CD14-positive monocyte (primary cell): ENCODE measurements at regions not wholly inside any gene's neighbourhood (a gene's known extent, or its start where the extent isn't known, plus 50 kb on each side); places are given as distances from the start of the nearest gene placed in this dataset.

ENCODE experiments used
- DNase-seq, 3 donors: peaks; one replicate each; pipeline ENCODE4 v3.0.0-alpha.2; 2011 to 2022
- H2AFZ ChIP-seq: 2 replicates; pipeline ENCODE4 v1.6.0; 2012; ENCODE audit warnings: mild to moderate bottlenecking, low read depth, low read length, inconsistent platforms; ENCODE audit not compliant: insufficient read depth, poor library complexity, severe bottlenecking
- H3K27ac ChIP-seq, 2 donors: 1 replicate in 1 of 2; 2 replicates in 1 of 2; pipeline ENCODE4 v1.5.1; 2012 to 2013; ENCODE audit warnings: low read length in 2 of 2, control low read depth in 1 of 2, inconsistent platforms in 1 of 2, low read depth in 1 of 2, mild to moderate bottlenecking in 1 of 2
- H3K27me3 ChIP-seq, 2 donors: one replicate each; pipeline versions ENCODE4 v1.6.0 to v1.6.1; 2011 to 2013; ENCODE audit warnings: low read length in 2 of 2; ENCODE audit not compliant: control insufficient read depth in 2 of 2, insufficient read depth in 2 of 2
- H3K36me3 ChIP-seq, 2 donors: replicated peaks in 1 of 2; 1 replicate in 1 of 2; 2 replicates in 1 of 2; pipeline versions ENCODE4 v1.5.1 to v1.6.1; 2012 to 2013; ENCODE audit warnings: low read length in 2 of 2, control low read depth in 1 of 2, inconsistent platforms in 1 of 2, mild to moderate bottlenecking in 1 of 2; ENCODE audit not compliant: insufficient read depth in 2 of 2, control insufficient read depth in 1 of 2
- H3K4me1 ChIP-seq, 2 donors: 1 replicate in 1 of 2; 2 replicates in 1 of 2; pipeline versions ENCODE4 v1.5.1 to v1.6.1; 2012 to 2013; ENCODE audit warnings: low read length in 2 of 2, control low read depth in 1 of 2, inconsistent platforms in 1 of 2, mild to moderate bottlenecking in 1 of 2, moderate library complexity in 1 of 2; ENCODE audit not compliant: insufficient read depth in 2 of 2, control insufficient read depth in 1 of 2
- H3K4me2 ChIP-seq: replicated peaks from 2 replicates; pipeline ENCODE3; 2012; ENCODE audit warnings: low read length, moderate library complexity, mild to moderate bottlenecking; ENCODE audit not compliant: poor library complexity, severe bottlenecking; ENCODE audit errors: extremely low read depth
- H3K4me3 ChIP-seq, 3 experiments: fragments of 200-600 bp in 1 of 3; sonication (generic) in 1 of 3; replicated peaks in 1 of 3; 1 replicate in 2 of 3; 2 replicates in 1 of 3; pipeline ENCODE4 v1.5.1; 2011 to 2013; ENCODE audit warnings: low read length in 3 of 3, mild to moderate bottlenecking in 3 of 3, control low read depth in 2 of 3, low read depth in 2 of 3, inconsistent platforms in 1 of 3, moderate library complexity in 1 of 3
- H3K79me2 ChIP-seq: 2 replicates; pipeline ENCODE4 v1.6.0; 2012; ENCODE audit warnings: mild to moderate bottlenecking, control low read depth, inconsistent platforms, low read length, moderate library complexity; ENCODE audit not compliant: insufficient read depth
- H3K9ac ChIP-seq: 2 replicates; pipeline ENCODE4 v1.6.0; 2017; ENCODE audit warnings: low read length, mild to moderate bottlenecking; ENCODE audit not compliant: insufficient read depth, poor library complexity, severe bottlenecking
- H3K9me3 ChIP-seq, 2 donors: replicated peaks in 1 of 2; 1 replicate in 1 of 2; 2 replicates in 1 of 2; pipeline versions ENCODE4 v1.5.1 to v1.6.1; 2012 to 2013; ENCODE audit warnings: low read length in 2 of 2, control low read depth in 1 of 2; ENCODE audit not compliant: control insufficient read depth in 1 of 2, insufficient read depth in 1 of 2
- H4K20me1 ChIP-seq: 2 replicates; pipeline ENCODE4 v1.6.0; 2012; ENCODE audit warnings: mild to moderate bottlenecking, low read length, control low read depth, moderate library complexity; ENCODE audit not compliant: insufficient read depth
- H3K27ac Mint-ChIP-seq, 7 donors: one replicate each; pipeline ENCODE4 v1.8.0; 2020; ENCODE audit warnings: mild to moderate bottlenecking in 7 of 7, mixed read lengths in 7 of 7, moderate library complexity in 6 of 7, inconsistent platforms in 2 of 7
- H3K27me3 Mint-ChIP-seq, 3 donors: one replicate each; pipeline ENCODE4 v1.8.0; 2021 to 2022; ENCODE audit warnings: low read depth in 3 of 3, mild to moderate bottlenecking in 3 of 3, mixed read lengths in 3 of 3, moderate library complexity in 3 of 3, inconsistent platforms in 1 of 3
- H3K36me3 Mint-ChIP-seq, 2 donors: one replicate each; pipeline ENCODE4 v1.8.0; 2020; ENCODE audit warnings: mixed read lengths in 2 of 2, inconsistent platforms in 1 of 2, mild to moderate bottlenecking in 1 of 2
- H3K4me1 Mint-ChIP-seq: one replicate; pipeline ENCODE4 v1.8.0; 2020; ENCODE audit warnings: mild to moderate bottlenecking, mixed read lengths
- H3K4me3 Mint-ChIP-seq, 2 donors: one replicate each; pipeline ENCODE4 v1.8.0; 2020; ENCODE audit warnings: mild to moderate bottlenecking in 2 of 2, mixed read lengths in 2 of 2, moderate library complexity in 1 of 2
- H3K9me3 Mint-ChIP-seq, 7 donors: one replicate each; pipeline ENCODE4 v1.8.0; 2020 to 2022; ENCODE audit warnings: mixed read lengths in 7 of 7, mild to moderate bottlenecking in 6 of 7, moderate library complexity in 6 of 7, inconsistent platforms in 2 of 7
- WGBS: methylation state at CpG from one replicate; pipeline ENCODE4 v1.1.5; 2013; ENCODE audit warnings: missing lambda C conversion rate; ENCODE audit not compliant: insufficient coverage; 5-methylcytosine and 5-hydroxymethylcytosine counted together
- intact Hi-C, 2 donors: fragments of 100-400 bp; cut with micrococcal nuclease; formaldehyde crosslinking; loops; one replicate each; pipeline versions ENCODE4 v1.15.0 to v1.15.1; 2023
- TF ChIP-seq, protein P1 (sequence below): fragments of 200-600 bp; IDR thresholded peaks from one replicate; pipeline ENCODE4 v1.8.0; 2022; ENCODE audit warnings: antibody characterized with exemption, mild to moderate bottlenecking

DNA sequence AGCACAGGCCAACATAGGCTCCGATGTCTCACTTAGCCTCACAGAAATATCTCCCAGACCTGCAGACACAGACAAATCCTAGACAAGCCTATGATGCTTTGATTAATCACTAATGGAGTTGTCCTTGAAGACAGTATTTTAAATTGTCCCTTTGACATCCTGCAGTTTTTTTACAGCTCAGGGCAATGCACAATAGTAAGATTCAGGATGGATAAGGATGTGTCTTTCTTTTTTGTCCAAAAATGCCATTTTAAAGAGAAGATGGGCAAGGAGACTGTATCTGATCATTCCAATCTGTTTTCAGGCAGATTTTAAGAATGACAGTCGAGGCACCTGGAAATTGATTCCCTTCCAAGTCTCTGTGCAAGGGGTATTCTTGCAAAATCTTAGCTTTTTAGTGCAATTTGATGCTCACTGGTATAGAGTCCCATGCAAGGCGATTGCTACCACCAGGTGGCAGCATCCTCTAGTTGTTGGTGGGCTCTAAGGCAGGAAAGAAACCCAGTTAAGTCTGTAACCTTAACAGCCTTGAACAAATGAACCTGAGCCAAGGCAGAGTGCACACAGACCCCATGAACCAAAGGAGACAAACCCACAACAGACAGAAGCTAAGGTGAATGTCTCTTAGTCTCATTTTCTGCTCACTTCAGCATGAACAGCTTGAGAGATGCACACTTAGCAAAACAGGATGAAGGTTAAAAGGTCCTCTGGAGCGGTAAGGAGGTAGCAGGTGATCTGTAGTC, 51.2 kb upstream of the MINAR1 start:
- H3K4me3 ChIP-seq: no peak overlapping the region
- peaks cover 0 to 3% of the 10 kb centered on the region in 2 donors for H3K36me3 Mint-ChIP-seq
- H3K27me3 Mint-ChIP-seq: no peaks in the 10 kb centered on the region
- H3K9me3 Mint-ChIP-seq: peaks cover 0 to 4% (median 0%) of the 10 kb centered on the region in 7 donors
- intact Hi-C loops: loop anchor here in 1 of 2 donors (5.0 kb wide), 2 partner anchors 471 to 851 kb away; no protein-coding TSS in a partner anchor
- H3K27ac ChIP-seq: no peak overlapping the region
- no peaks in the 10 kb centered on the region for H4K20me1 ChIP-seq
- TF ChIP-seq, protein P1, sequence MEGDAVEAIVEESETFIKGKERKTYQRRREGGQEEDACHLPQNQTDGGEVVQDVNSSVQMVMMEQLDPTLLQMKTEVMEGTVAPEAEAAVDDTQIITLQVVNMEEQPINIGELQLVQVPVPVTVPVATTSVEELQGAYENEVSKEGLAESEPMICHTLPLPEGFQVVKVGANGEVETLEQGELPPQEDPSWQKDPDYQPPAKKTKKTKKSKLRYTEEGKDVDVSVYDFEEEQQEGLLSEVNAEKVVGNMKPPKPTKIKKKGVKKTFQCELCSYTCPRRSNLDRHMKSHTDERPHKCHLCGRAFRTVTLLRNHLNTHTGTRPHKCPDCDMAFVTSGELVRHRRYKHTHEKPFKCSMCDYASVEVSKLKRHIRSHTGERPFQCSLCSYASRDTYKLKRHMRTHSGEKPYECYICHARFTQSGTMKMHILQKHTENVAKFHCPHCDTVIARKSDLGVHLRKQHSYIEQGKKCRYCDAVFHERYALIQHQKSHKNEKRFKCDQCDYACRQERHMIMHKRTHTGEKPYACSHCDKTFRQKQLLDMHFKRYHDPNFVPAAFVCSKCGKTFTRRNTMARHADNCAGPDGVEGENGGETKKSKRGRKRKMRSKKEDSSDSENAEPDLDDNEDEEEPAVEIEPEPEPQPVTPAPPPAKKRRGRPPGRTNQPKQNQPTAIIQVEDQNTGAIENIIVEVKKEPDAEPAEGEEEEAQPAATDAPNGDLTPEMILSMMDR: peak; percentile 87
- no peaks in the 10 kb centered on the region for H3K9me3 ChIP-seq
- peaks cover 10% of the 10 kb centered on the region for H3K4me1 Mint-ChIP-seq
- H2AFZ ChIP-seq: no peak overlapping the region
- H3K4me3 Mint-ChIP-seq: no peak overlapping the region
- peaks cover 0 to 3% of the 10 kb centered on the region in 2 donors for H3K4me1 ChIP-seq
- no peaks in the 10 kb centered on the region for H3K27me3 ChIP-seq
- H3K36me3 ChIP-seq: no peaks in the 10 kb centered on the region
- 67% methylated on average over 3 of the region's 4 CpGs for WGBS
- no peak overlapping the region for H3K4me2 ChIP-seq
- peak; percentile 37 to 52 (median 48) for DNase-seq
- H3K27ac Mint-ChIP-seq: no peak overlapping the region
- no peaks in the 10 kb centered on the region for H3K79me2 ChIP-seq
- H3K9ac ChIP-seq: no peak overlapping the region

DNA sequence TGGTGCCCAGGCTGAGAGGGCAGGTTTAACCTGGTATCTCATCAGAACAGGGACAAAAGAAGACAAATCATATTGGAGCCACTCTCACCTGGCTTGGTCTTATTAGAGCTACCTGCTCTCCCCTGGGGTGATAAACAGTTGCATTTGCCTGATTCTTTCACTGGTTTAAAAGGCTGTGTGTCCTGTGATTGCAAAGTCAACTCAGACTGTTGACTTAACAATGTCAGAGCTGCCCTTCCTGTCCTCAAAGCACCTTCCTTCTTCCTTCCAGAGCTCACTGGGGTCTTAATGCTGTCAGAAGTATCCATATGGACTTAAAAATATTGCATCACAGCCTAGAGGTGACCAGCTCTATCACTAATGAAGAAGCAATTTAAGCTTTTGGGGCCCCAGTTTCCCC, 50.5 kb upstream of the MINAR1 start:
- Mint-ChIP-seq H3K27me3 (no peaks in the 10 kb centered on the region), H3K27ac (no peak overlapping the region), H3K4me1 (peaks cover 3% of the 10 kb centered on the region), H3K9me3 (peaks cover 0 to 4% (median 0%) of the 10 kb centered on the region in 7 donors), H3K4me3 (no peak overlapping the region), H3K36me3 (peaks cover 0 to 3% of the 10 kb centered on the region in 2 donors)
- Histone ChIP-seq H3K79me2 (no peaks in the 10 kb centered on the region), H3K27ac (no peak overlapping the region), H4K20me1 (no peaks in the 10 kb centered on the region), H3K27me3 (no peaks in the 10 kb centered on the region), H3K4me2 (no peak overlapping the region), H3K36me3 (no peaks in the 10 kb centered on the region), H3K9me3 (no peaks in the 10 kb centered on the region), H3K9ac (no peak overlapping the region), H3K4me1 (peaks cover 0 to 2% of the 10 kb centered on the region in 2 donors), H2AFZ (no peak overlapping the region), H3K4me3 (no peak overlapping the region)
- TF ChIP-seq, protein P1: no peak
- intact Hi-C loops: loop anchor here in 1 of 2 donors (5.0 kb wide), 2 partner anchors 471 to 851 kb away; no protein-coding TSS in a partner anchor
- DNase-seq: no peak
